ENCODE measurements at regions not wholly inside any gene's neighbourhood (a gene's known extent, or its start where the extent isn't known, plus 50 kb on each side); places are given as distances from the start of the nearest gene placed in this dataset.
A peak's percentile ranks its signal among the peaks of the same experiment; 100 is the strongest.
"Not testable (repeated sequence)": the region's sequence is repeated elsewhere in the genome, so short reads cannot be mapped to it uniquely, and the experiment has no call there.

DNA sequence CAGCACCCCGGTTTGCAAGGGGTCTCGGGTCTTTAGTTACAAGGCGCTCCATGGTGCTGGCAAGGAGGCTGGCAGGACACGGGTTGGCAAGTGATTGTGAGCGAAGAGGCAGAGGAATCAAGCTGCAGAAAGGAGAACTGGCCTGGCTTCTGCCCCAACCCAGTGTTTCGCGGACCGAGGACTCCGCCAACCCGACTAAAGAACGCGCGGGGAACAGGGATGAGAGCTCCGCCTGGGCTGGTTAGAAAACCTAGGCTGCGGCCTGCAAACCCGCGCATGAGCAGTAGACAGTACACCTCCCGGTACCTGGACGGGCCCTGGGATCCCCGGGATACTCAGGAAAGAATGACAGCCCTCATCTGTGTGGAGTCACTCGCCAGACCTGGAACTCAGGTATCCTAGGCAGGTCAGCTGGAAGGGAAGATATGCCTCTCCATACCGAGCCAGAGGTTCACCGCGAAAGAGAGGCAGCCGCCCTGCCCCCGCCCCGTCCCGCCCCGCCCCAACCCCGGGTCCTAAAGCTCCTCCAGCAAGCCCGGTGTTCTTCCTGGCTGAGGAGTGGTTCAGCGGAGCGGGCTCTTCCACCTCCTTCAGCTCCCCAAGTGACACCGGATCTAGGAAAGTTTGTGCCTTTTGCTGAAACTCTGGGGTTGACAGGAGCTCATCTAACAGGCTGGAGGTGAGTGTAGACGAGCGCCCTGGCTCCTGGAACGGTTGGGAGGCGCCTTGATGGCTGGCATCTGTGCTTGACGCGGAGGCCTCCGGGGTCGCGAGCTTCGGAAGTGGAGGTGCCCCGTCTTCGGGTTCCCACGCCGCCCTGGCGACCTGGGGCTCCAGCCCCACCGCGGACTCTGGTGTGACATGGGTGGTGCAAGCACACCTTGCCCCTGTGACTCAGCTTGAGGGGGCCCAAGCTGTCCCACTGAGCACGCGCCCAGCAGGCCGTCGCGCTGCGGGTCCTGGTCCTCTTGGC is 1847.3 kb upstream of the DEFB115 start:
- 37 to 43% methylated on average over 57 of the region's 57 CpGs for WGBS, 2 donors
- H3K4me3 ChIP-seq (ENCODE audit: low read length in 2 of 2), result no peak overlapping the region
- H3K4me1 ChIP-seq (ENCODE audit: control insufficient read depth in 1 of 2, insufficient read depth in 2 of 2, low read length in 2 of 2), result no peaks in the 10 kb centered on the region
- intact Hi-C loops (cut with DNase I), result no loop called here
- DNase-seq, result peak in 1 of 2 donors; percentile 73
- H3K27ac ChIP-seq (ENCODE audit: low read depth in 1 of 2, low read length in 2 of 2), result no peak overlapping the region
- H3K36me3 ChIP-seq (ENCODE audit: control insufficient read depth in 1 of 2, insufficient read depth in 2 of 2, low read length in 1 of 2), result no peaks in the 10 kb centered on the region
- H3K27me3 ChIP-seq (ENCODE audit: control insufficient read depth in 1 of 2, insufficient read depth in 2 of 2, low read length in 1 of 2), result no peaks in the 10 kb centered on the region
- no peaks in the 10 kb centered on the region for H3K9me3 ChIP-seq (ENCODE audit: control insufficient read depth, low read length)
- ATAC-seq (ENCODE audit: low FRiP score), result peak; percentile 33

DNA sequence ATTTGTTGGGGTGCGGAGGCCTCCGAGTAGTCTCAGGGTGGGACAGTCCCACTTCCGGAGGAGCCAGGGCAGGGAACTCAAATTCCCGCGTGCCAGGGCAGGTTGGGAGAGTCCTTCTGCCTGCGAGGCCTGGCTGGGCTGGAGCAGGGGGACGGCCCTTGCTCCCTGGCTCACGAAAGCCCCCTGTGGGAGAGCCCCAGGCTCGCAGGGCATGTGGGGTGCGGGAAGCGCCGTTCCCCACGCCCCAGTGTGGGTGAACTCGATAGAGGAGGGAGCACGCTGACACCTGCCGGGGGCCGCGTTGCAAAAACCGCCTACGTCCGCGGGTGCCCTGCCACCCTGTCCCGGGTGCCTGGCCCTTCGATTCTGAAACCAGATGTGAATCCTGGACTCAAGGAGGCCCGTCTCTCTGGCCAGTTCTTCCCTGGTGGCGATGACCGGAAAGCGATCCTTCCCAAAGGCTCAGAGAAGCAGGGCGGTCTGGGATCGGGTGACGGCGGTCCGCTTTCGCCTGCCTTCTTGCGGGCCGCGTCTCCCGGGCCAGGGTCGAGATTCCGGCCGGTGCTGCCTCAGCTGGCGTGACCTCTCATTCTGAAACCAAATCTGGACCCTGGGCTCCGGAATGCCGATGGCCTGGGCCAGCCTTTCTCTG is 1846.5 kb upstream of the DEFB115 start:
- Histone ChIP-seq H3K9me3 (ENCODE audit: control insufficient read depth, low read length) (no peaks in the 10 kb centered on the region), H3K4me3 (ENCODE audit: low read length in 2 of 2) (no peak overlapping the region), H3K27me3 (ENCODE audit: control insufficient read depth in 1 of 2, insufficient read depth in 2 of 2, low read length in 1 of 2) (no peaks in the 10 kb centered on the region), H3K36me3 (ENCODE audit: control insufficient read depth in 1 of 2, insufficient read depth in 2 of 2, low read length in 1 of 2) (no peaks in the 10 kb centered on the region), H3K4me1 (ENCODE audit: control insufficient read depth in 1 of 2, insufficient read depth in 2 of 2, low read length in 2 of 2) (no peaks in the 10 kb centered on the region), H3K27ac (ENCODE audit: low read depth in 1 of 2, low read length in 2 of 2) (no peak overlapping the region)
- WGBS, 2 donors, result 40 to 47% methylated on average over 44 of the region's 44 CpGs
- DNase-seq (no peak), ATAC-seq (ENCODE audit: low FRiP score) (peak; percentile 65)
- intact Hi-C loops (cut with DNase I), result no loop called here

DNA sequence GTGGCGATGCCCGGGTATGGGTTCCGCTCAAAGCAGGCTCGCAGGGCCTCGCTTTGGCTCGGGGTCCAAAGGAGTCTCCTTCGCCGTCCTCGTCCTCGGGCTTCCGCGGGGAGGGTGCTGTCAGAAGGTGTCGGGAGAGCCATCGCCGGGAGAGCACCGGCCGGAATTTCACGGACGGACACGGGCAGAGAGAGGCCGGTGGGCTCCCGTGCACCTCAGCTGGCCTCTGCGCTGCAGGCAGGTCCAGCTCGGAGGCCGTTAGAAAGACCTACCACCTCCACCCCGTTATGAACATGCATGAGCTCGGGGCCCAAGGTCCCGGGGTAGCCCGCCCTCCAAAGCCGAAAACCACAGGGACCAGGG is 1846.0 kb upstream of the DEFB115 start:
- H3K36me3 ChIP-seq (ENCODE audit: control insufficient read depth in 1 of 2, insufficient read depth in 2 of 2, low read length in 1 of 2); intact Hi-C loops (cut with DNase I); H3K27ac ChIP-seq (ENCODE audit: low read depth in 1 of 2, low read length in 2 of 2); H3K27me3 ChIP-seq (ENCODE audit: control insufficient read depth in 1 of 2, insufficient read depth in 2 of 2, low read length in 1 of 2); H3K4me1 ChIP-seq (ENCODE audit: control insufficient read depth in 1 of 2, insufficient read depth in 2 of 2, low read length in 2 of 2); H3K4me3 ChIP-seq (ENCODE audit: low read length in 2 of 2); DNase-seq; H3K9me3 ChIP-seq (ENCODE audit: control insufficient read depth, low read length): not testable (repeated sequence)
- ATAC-seq (ENCODE audit: low FRiP score), result peak; percentile 68
- WGBS, 2 donors, result 45 to 53% methylated on average over 30 of the region's 30 CpGs

DNA sequence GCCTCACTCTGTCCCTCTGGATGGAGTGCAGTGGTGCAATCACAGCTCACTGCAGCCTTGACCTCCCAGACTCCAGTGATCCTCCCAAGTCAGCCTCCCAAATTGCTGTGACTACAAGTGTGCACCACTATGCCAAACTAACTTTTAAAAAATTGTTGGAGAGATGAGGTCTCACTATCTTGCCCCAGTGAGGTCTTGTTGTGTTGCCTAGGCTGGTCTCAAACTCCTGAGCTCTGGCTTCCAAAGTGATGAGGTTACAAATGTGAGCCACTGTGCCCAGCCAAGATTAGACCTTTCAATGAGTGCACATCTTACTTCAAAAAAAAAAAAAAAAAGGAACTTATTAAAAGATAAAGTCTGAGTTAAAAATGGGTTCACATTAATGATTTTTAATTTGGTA is 1838.1 kb upstream of the DEFB115 start:
- ATAC-seq (ENCODE audit: low FRiP score), result no peak
- intact Hi-C loops (cut with DNase I), result no loop called here

DNA sequence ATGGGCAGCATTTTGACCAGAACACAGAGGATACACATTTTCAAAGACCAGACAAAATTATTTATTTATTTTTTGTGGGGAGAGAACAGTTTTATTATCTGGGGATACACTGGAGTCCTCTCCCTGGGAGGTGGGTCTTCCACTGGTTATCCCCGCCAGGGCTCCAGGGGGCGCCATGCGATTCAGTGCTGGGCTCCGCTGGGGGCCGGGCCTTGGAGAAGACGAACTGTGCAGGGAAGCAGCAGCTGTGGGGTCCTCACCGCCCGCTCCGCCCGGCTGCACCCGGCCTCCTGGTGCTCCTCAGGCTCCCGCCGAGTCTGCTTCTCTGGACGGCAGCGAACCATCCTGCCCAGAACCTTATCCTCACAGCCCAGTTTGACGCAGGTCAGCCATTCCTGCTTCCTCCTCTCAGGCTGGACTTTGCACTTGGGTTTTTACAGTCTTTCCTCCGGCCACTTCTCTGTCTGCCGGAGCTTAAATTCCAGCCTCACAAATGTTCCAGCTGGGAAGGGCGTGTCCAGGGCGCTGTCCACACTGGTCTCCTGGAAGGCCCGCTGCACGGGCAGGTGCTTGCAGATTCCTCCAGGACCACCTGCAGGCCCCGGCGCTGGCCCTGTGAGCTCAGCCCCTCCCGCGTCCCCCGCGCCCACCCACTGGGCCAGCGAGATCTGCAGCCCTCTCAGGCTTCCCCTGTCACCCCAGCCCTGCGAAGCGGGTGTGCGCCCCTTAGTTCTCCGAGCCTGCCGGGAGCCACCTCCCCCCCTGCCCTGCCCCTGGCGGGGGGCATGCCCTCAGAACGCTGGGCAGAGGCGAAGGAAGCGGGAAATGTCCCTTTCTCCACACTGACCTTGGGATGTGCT is 1830.0 kb upstream of the DEFB115 start:
- intact Hi-C loops (cut with DNase I), result no loop called here
- no peaks in the 10 kb centered on the region for H3K9me3 ChIP-seq (ENCODE audit: control insufficient read depth, low read length)
- ATAC-seq (ENCODE audit: low FRiP score) (no peak), DNase-seq (no peak)
- no peak overlapping the region for H3K4me3 ChIP-seq (ENCODE audit: low read length in 2 of 2)
- H3K27me3 ChIP-seq (ENCODE audit: control insufficient read depth in 1 of 2, insufficient read depth in 2 of 2, low read length in 1 of 2), result no peaks in the 10 kb centered on the region
- H3K27ac ChIP-seq (ENCODE audit: low read depth in 1 of 2, low read length in 2 of 2), result no peak overlapping the region
- no peaks in the 10 kb centered on the region for H3K4me1 ChIP-seq (ENCODE audit: control insufficient read depth in 1 of 2, insufficient read depth in 2 of 2, low read length in 2 of 2)
- WGBS, 2 donors, result 25 to 45% methylated on average over 38 of the region's 38 CpGs
- H3K36me3 ChIP-seq (ENCODE audit: control insufficient read depth in 1 of 2, insufficient read depth in 2 of 2, low read length in 1 of 2), result no peaks in the 10 kb centered on the region

More for the DNA sequence above, 1838.1 kb upstream of the DEFB115 start:
- H3K27ac ChIP-seq (ENCODE audit: low read depth in 1 of 2, low read length in 2 of 2), result no peak overlapping the region
- H3K36me3 ChIP-seq (ENCODE audit: control insufficient read depth in 1 of 2, insufficient read depth in 2 of 2, low read length in 1 of 2), result no peaks in the 10 kb centered on the region
- no peaks in the 10 kb centered on the region for H3K9me3 ChIP-seq (ENCODE audit: control insufficient read depth, low read length)
- no peaks in the 10 kb centered on the region for H3K4me1 ChIP-seq (ENCODE audit: control insufficient read depth in 1 of 2, insufficient read depth in 2 of 2, low read length in 2 of 2)
- DNase-seq, result no peak
- no peak overlapping the region for H3K4me3 ChIP-seq (ENCODE audit: low read length in 2 of 2)
- no peaks in the 10 kb centered on the region for H3K27me3 ChIP-seq (ENCODE audit: control insufficient read depth in 1 of 2, insufficient read depth in 2 of 2, low read length in 1 of 2)

DNA sequence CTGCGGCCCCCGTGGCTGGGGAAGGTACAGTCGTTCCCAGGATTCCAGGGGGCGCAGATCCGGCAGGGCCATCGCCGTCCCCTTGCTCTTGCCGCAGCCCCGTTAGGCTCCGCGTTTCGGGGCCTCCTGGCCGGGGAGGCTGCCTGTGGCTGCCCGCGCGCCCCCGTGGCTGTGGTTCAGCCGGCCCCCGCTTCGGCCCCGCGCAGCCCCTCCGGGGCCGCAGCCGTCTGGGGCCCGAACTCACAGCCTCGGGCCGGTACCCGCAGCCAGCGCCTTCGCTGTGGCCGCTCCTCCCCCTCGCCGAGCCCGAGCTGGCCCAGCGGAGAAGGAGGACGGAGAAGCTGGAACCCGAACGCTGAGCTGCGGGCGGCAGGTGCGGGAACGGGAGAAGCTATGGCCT is 1826.9 kb upstream of the DEFB115 start:
- ATAC-seq (ENCODE audit: low FRiP score) (no peak), DNase-seq (no peak)
- Histone ChIP-seq H3K4me1 (ENCODE audit: control insufficient read depth in 1 of 2, insufficient read depth in 2 of 2, low read length in 2 of 2) (no peaks in the 10 kb centered on the region), H3K4me3 (ENCODE audit: low read length in 2 of 2) (no peak overlapping the region), H3K9me3 (ENCODE audit: control insufficient read depth, low read length) (no peaks in the 10 kb centered on the region), H3K36me3 (ENCODE audit: control insufficient read depth in 1 of 2, insufficient read depth in 2 of 2, low read length in 1 of 2) (no peaks in the 10 kb centered on the region), H3K27me3 (ENCODE audit: control insufficient read depth in 1 of 2, insufficient read depth in 2 of 2, low read length in 1 of 2) (no peaks in the 10 kb centered on the region), H3K27ac (ENCODE audit: low read depth in 1 of 2, low read length in 2 of 2) (no peak overlapping the region)
- WGBS, 2 donors, result 23 to 38% methylated on average over 23 to 43 of the region's 43 CpGs
- intact Hi-C loops (cut with DNase I), result no loop called here

DNA sequence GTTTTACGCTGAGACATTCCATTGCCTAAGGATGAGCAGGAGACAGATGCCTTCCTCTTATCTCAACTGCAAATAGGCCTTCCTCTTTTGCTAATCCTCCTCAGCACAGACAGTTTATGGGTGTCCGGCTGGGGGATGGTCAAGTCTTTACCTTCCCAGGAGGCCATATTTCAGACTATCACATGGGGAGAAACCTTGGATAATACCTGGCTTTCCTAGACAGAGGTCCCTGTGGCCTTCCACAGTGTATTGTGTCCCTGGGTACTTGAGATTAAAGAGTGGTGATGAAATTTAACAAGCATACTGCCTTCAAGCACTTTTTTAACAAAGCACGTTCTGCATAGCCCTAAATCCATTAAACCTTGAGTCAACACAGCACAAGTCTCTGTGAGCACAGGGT is 1816.7 kb upstream of the DEFB115 start:
- H3K36me3 ChIP-seq (ENCODE audit: control insufficient read depth in 1 of 2, insufficient read depth in 2 of 2, low read length in 1 of 2); H3K27me3 ChIP-seq (ENCODE audit: control insufficient read depth in 1 of 2, insufficient read depth in 2 of 2, low read length in 1 of 2); H3K27ac ChIP-seq (ENCODE audit: low read depth in 1 of 2, low read length in 2 of 2); DNase-seq; H3K4me3 ChIP-seq (ENCODE audit: low read length in 2 of 2); H3K4me1 ChIP-seq (ENCODE audit: control insufficient read depth in 1 of 2, insufficient read depth in 2 of 2, low read length in 2 of 2); ATAC-seq (ENCODE audit: low FRiP score); H3K9me3 ChIP-seq (ENCODE audit: control insufficient read depth, low read length); intact Hi-C loops (cut with DNase I): not testable (repeated sequence)
- 62 to 65% methylated on average over 3 of the region's 3 CpGs for WGBS, 2 donors

DNA sequence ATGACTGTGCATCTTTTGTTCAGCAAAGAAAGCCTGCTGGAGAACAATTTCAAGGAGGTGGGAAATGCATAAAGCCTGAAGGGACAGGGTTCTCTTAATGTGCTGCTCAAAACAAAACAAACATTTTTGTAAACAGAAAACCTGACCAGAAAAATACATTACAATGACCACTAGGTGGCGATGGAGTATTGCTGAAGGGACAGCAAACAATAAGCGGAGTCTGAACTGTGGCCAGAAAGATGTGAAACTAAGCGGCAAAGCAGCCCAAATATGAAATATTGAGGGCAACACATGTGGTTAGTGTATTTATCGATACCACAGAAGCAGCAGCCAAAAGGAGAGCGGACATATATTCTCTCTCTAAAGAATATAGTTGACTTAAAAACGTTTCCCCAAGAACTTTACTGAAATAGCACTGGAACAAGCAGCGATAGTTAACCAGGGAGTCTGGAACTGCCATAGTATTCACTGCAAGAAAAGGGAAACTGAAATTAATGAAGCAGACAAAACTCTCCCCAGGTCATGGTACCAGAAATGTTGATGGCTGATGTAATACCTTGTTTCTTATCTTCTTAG is 1814.2 kb upstream of the DEFB115 start:
- intact Hi-C loops (cut with DNase I); ATAC-seq (ENCODE audit: low FRiP score); H3K4me1 ChIP-seq (ENCODE audit: control insufficient read depth in 1 of 2, insufficient read depth in 2 of 2, low read length in 2 of 2); DNase-seq; H3K9me3 ChIP-seq (ENCODE audit: control insufficient read depth, low read length); H3K4me3 ChIP-seq (ENCODE audit: low read length in 2 of 2); H3K27ac ChIP-seq (ENCODE audit: low read depth in 1 of 2, low read length in 2 of 2); H3K36me3 ChIP-seq (ENCODE audit: control insufficient read depth in 1 of 2, insufficient read depth in 2 of 2, low read length in 1 of 2); H3K27me3 ChIP-seq (ENCODE audit: control insufficient read depth in 1 of 2, insufficient read depth in 2 of 2, low read length in 1 of 2): not testable (repeated sequence)
- WGBS, 2 donors, result 18 to 26% methylated on average over 7 of the region's 7 CpGs

Data from aorta (tissue), 5 donors.